ENCODE measurements at regions not wholly inside any gene's neighbourhood (a gene's known extent, or its start where the extent isn't known, plus 50 kb on each side); places are given as distances from the start of the nearest gene placed in this dataset.
"Not testable (repeated sequence)": the region's sequence is repeated elsewhere in the genome, so short reads cannot be mapped to it uniquely, and the experiment has no call there.

- DNase-seq (ENCODE audit: low read depth, low spot score) (no peak), ATAC-seq (no peak)
- Histone ChIP-seq H3K4me1 (ENCODE audit: control insufficient read depth, insufficient read depth, low read length) (no peaks in the 10 kb centered on the region), H3K27me3 (ENCODE audit: control insufficient read depth, insufficient read depth, low read length) (no peaks in the 10 kb centered on the region), H3K4me3 (ENCODE audit: low read depth in 2 of 2, low read length in 2 of 2) (no peak overlapping the region), H3K36me3 (ENCODE audit: control insufficient read depth, insufficient read depth, low read length) (no peaks in the 10 kb centered on the region; the same call in 1 of the 2 replicates), H3K27ac (ENCODE audit: low read length) (no peak overlapping the region; the same call in 1 of the 2 replicates), H3K9me3 (ENCODE audit: control insufficient read depth, insufficient read depth, low read depth, low read length) (peaks cover 10% of the 10 kb centered on the region; the same call in 1 of the 2 replicates)
- no TSS peak for BruUV-seq (replicated peaks)
- intact Hi-C loops (cut with micrococcal nuclease; ENCODE audit: unreplicated experiment): no loop called here
- in situ Hi-C loops (cut with HindIII; ENCODE audit: low pct_unique_long_range_greater_than_20kb, low sequenced_read_pairs): no loop called here
- POLR2A ChIA-PET: no interaction called here
- CTCF ChIA-PET: no interaction called here
- no peak for TF ChIP-seq SIN3A (IDR thresholded peaks at IDR 0.05; ENCODE audit: borderline replicate concordance, insufficient read depth, low read depth, low read length)
- TF ChIP-seq POLR2AphosphoS5 (IDR thresholded peaks at IDR 0.05; ENCODE audit: low read depth, low read length): no peak
- no peak for TF ChIP-seq CTCF (IDR thresholded peaks at IDR 0.05)
- no peak for TF ChIP-seq REST (IDR thresholded peaks at IDR 0.05; ENCODE audit: insufficient read depth in 1 of 2, low read depth in 2 of 2, low read length in 1 of 2)
- no peak for TF ChIP-seq TCF7L2 (IDR thresholded peaks at IDR 0.05; ENCODE audit: low read depth, low read length)
Observed at GRCh38 chr10:4403638-4404252, 422.3 kb upstream of the AKR1E2 start.

GRCh38 chr10:4401080-4401479 lies 424.9 kb upstream of the AKR1E2 start:
- BruUV-seq (replicated peaks); H3K27me3 ChIP-seq (ENCODE audit: control insufficient read depth, insufficient read depth, low read length); H3K4me1 ChIP-seq (ENCODE audit: control insufficient read depth, insufficient read depth, low read length); in situ Hi-C loops (cut with HindIII; ENCODE audit: low pct_unique_long_range_greater_than_20kb, low sequenced_read_pairs); POLR2A ChIA-PET; DNase-seq (ENCODE audit: low read depth, low spot score); H3K4me3 ChIP-seq (ENCODE audit: low read depth in 2 of 2, low read length in 2 of 2); H3K36me3 ChIP-seq (ENCODE audit: control insufficient read depth, insufficient read depth, low read length); intact Hi-C loops (cut with micrococcal nuclease; ENCODE audit: unreplicated experiment); CTCF ChIA-PET; H3K9me3 ChIP-seq (ENCODE audit: control insufficient read depth, insufficient read depth, low read depth, low read length); H3K27ac ChIP-seq (ENCODE audit: low read length); ATAC-seq: not testable (repeated sequence)

- intact Hi-C loops (cut with micrococcal nuclease; ENCODE audit: unreplicated experiment) (no loop called here), in situ Hi-C loops (cut with HindIII; ENCODE audit: low pct_unique_long_range_greater_than_20kb, low sequenced_read_pairs) (no loop called here)
- TF ChIP-seq TCF7L2 (IDR thresholded peaks at IDR 0.05; ENCODE audit: low read depth, low read length) (no peak), CTCF (IDR thresholded peaks at IDR 0.05) (no peak), POLR2AphosphoS5 (IDR thresholded peaks at IDR 0.05; ENCODE audit: low read depth, low read length) (no peak), SIN3A (IDR thresholded peaks at IDR 0.05; ENCODE audit: borderline replicate concordance, insufficient read depth, low read depth, low read length) (no peak), REST (IDR thresholded peaks at IDR 0.05; ENCODE audit: insufficient read depth in 1 of 2, low read depth in 2 of 2, low read length in 1 of 2) (no peak)
- ATAC-seq (no peak), DNase-seq (ENCODE audit: low read depth, low spot score) (no peak)
- Histone ChIP-seq H3K27ac (ENCODE audit: low read length) (peak overlapping the region; percentile 34; the same call in 1 of the 2 replicates), H3K4me3 (ENCODE audit: low read depth in 2 of 2, low read length in 2 of 2) (no peak overlapping the region), H3K27me3 (ENCODE audit: control insufficient read depth, insufficient read depth, low read length) (no peaks in the 10 kb centered on the region), H3K36me3 (ENCODE audit: control insufficient read depth, insufficient read depth, low read length) (no peaks in the 10 kb centered on the region; the same call in 1 of the 2 replicates), H3K4me1 (ENCODE audit: control insufficient read depth, insufficient read depth, low read length) (no peaks in the 10 kb centered on the region), H3K9me3 (ENCODE audit: control insufficient read depth, insufficient read depth, low read depth, low read length) (peaks cover 7% of the 10 kb centered on the region; the same call in 1 of the 2 replicates)
- ChIA-PET POLR2A (no interaction called here), CTCF (no interaction called here)
- BruUV-seq (replicated peaks): no TSS peak
Observed at GRCh38 chr10:4399556-4399955, 426.5 kb upstream of the AKR1E2 start.

Measured in Panc1 (cell line).